ENCODE measurements at regions not wholly inside any gene's neighbourhood (a gene's known extent, or its start where the extent isn't known, plus 50 kb on each side); places are given as distances from the start of the nearest gene placed in this dataset.
"Not testable (repeated sequence)": the region's sequence is repeated elsewhere in the genome, so short reads cannot be mapped to it uniquely, and the experiment has no call there.

GRCh38 chr5:53733853-53734252, 173.4 kb downstream of the NDUFS4 start:
- DNase-seq: no peak

GRCh38 chr5:53738105-53738504, 177.7 kb downstream of the NDUFS4 start:
- no peak for DNase-seq

- DNase-seq: no peak
Observed at GRCh38 chr5:53739111-53739510, 178.7 kb downstream of the NDUFS4 start.

DNA sequence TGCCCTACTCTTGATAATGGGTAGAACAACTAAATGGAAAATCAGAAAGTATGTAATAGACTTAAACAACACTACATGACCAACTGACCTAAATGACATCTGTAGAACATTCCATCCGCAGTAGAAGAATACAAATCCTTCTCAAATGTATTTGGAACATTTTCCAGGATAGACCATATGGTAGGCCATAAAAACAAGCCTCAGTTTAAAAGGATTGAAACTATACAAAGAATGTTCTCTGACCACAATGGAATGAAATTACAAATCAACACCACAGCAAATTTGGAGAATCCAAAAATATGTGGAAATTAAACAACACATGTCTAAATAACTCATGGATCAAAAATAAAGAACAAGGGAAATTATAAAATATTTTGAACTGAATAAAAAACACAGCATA, 189.2 kb downstream of the NDUFS4 start:
- peak; percentile 72 for DNase-seq

- not testable (repeated sequence) for DNase-seq
Observed at GRCh38 chr5:53752282-53752681, 191.8 kb downstream of the NDUFS4 start.

- DNase-seq: no peak
Observed at GRCh38 chr5:53766673-53767072, 206.2 kb downstream of the NDUFS4 start.

DNA sequence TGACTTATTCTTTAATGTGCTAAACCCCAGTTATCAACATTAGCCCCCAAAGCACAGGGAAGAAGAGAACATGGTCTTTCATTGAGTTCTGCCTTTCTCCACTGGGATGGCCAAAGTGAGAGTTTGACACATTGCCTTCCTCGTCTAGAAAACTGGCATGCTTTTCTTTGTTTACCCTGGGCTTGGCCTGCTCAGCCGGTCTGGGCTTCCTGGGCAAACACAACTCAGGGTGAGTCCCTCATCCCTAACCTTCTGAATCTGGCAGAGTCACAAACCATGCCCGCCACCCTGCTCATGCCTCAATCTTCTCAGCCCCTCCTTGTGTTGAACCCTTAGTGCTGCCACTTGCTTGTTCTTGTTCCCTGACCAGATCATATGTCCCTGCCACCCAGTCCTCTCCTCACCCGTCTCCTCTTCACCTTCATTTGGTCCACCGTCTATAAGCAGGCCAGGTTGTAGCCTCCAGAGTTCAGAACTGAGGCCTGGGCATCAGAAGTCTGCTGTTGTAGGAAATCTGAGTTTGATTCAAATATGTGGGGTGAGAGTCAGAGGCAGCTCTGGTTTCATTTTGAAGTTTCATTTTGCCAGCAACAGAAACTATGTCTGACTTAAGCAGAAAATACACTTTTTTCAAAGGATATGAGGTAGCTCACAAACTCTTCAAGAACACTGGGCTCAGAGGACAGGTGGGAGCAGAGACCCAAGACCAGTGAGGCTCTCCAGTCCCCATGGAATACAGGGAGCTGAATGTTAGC, 217.6 kb downstream of the NDUFS4 start:
- DNase-seq: no peak

DNA sequence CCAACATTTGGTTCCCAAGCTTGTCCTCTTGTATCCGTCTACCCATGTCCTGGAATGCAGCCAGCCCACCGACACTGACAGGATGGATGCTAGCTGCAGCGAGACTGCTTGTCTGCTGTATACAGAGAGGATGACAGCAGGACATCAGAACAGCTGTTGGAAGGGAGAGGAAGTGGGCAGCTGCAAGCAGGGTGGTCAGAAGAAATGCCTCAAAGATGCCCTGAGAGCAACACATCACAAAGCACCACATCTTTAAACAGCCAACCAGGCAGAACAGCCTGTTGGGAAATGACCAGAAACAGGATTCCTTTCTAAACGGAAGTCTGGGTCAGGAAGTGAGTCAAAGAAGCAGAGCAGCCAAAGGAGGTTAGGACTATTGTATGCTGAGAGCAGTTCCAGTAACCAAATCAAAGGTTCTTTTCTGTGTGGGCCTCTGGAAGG, 219.1 kb downstream of the NDUFS4 start:
- peak; percentile 64 for DNase-seq

- DNase-seq: no peak
Observed at GRCh38 chr5:53782620-53783019, 222.2 kb downstream of the NDUFS4 start.

GRCh38 chr5:53783624-53784228, 223.3 kb downstream of the NDUFS4 start:
- DNase-seq: no peak

GRCh38 chr5:53784596-53784995, 224.2 kb downstream of the NDUFS4 start:
- no peak for DNase-seq

DNA sequence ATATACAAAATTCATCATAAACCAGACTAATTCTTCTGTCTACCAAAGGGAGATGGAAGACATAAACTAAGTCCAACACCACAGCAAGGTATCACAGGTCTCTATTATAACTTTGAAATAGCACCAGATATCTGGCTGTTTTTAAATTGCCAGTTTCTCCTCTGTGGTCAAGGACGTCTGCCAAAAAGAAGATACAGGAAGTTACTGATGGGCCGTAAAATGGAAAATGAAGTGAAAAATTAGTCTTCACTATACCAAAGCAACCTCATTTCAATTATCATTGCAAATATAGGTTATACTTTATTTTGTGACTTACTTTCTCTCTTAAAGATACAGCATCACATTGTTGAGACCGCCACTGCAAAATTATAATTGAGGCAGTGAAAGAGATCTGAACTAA, 225.5 kb downstream of the NDUFS4 start:
- DNase-seq: no peak

GRCh38 chr5:53790026-53790425, 229.6 kb downstream of the NDUFS4 start:
- DNase-seq: no peak

DNA sequence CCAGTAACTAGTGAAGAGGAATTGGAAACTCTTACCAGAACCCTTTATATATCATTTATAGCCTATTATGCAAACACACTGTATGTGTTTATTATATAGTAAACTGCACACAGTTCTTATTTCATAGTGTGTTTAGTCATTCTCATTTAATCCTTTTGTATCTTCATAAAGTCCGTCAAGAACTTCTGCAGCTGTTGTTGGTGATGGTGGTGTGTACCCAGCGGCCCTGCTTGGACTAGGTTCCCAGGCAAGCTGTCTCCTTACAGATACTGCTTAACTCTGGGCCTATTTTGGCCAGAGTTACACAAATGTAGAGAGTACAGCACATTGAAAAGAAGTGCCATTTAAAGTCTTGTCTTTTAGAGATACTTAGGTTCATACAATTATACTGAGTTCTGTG, 231.9 kb downstream of the NDUFS4 start:
- no peak for DNase-seq

DNA sequence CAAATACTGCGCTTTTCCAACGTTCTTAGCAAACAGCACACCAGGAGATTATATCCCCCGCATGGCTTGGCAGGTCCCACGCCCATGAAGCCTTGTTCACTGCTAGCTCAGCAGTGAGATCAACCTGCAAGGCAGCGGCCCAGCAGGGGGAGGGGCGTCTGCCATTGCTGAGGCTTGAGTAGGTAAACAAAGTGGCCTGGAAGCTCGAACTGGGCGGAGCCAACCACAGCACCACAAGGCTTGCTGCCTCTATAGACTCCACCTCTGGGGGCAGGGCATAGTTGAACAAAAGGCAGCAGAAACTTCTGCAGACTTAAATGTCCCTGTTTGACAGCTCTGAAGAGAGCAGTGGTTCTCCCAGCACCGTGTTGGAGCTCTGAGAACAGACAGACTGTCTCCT, 239.2 kb downstream of the NDUFS4 start:
- not testable (repeated sequence) for DNase-seq

DNA sequence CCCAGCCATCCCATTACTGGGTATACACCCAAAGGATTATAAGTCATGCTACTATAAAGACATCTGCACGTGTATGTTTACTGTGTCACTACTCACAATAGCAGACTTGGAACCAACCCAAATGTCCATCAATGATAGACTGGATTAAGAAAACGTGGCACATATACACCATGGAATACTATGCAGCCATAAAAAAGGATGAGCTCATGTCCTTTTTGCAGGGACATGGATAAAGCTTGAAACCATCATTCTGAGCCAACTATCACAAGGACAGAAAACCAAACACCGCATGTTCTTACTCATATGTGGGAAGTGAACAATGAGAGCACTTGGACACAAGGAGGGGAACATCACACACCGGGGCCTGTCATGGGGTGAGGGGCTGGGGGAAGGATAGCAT, 248.0 kb downstream of the NDUFS4 start:
- not testable (repeated sequence) for DNase-seq

DNA sequence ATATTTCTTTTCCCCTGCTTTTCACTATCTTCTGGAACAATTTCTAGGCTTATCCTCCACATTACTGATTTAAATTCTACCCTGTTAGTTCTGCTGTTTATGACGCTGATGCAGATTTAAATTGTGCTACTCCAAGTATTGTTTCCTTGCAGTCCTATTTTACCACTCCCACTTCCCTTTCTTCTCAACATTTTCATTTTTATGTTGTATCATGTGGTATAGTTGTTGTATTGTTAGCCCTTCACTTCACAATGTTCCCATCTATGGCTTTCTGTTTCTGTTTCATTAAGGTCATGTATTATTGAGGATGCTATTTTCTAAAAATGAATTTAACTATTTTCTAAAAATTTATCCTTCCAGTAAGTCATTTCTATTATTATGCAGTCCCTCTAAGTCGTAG, 254.4 kb downstream of the NDUFS4 start:
- DNase-seq: no peak

DNA sequence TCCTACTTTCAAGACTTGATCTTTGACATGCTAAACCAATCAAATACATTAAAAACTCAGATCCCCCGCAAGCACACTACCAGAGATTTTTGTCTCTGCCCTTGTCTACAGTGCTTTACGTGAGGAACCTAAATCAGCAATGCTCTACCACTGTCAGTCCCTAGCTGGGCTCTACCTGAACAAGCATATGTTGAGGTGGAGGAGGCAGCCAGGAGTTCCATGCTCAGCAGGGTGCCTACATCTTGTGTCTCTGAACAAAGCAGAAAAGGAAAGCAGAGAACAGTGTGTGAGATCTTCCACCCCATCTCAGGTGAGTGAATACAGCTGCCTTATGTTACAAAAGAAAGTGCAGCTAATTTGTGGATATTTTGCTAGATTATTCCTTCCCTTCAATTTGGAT, 255.0 kb downstream of the NDUFS4 start:
- DNase-seq: no peak

DNA sequence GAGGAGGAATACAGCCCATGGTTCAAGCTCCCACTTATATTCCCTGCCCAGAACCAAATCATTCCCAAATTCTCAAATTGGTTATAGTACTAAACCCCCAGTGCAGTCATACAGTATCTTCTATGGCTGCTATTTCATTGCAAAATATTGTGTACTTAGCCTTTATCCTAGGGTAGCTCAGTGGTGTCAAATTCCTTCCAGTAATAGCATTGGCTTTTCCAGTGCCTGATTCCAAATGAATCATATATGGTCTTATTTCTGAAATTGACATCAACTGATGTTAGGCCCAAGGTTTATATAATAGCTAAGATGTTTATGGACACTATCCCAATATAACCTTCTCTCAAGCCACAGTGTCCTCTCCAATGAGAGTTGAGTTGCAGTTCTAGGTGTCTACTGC, 256.7 kb downstream of the NDUFS4 start:
- DNase-seq: no peak

DNA sequence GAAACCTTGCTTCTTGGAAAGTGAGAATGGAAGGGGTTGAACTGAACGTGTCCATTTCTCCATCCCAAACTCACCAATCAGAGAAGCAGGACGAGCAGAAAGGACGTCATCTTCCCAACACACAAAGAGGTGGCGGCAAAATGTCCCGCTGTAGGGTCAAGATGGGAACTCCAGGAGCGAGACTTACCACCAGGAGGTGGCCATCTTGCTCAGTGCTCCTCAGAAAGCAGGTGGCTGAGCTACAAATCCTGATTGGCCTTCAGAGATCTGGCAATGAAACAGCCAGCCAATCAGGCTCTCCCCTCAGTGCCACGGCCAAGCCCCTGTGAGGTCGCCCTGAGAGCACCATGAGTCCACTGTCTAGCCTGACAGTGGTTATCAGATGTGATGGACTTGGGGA, 259.0 kb downstream of the NDUFS4 start:
- DNase-seq: no peak

- no peak for DNase-seq
Observed at GRCh38 chr5:53820119-53820801, 259.8 kb downstream of the NDUFS4 start.

DNA sequence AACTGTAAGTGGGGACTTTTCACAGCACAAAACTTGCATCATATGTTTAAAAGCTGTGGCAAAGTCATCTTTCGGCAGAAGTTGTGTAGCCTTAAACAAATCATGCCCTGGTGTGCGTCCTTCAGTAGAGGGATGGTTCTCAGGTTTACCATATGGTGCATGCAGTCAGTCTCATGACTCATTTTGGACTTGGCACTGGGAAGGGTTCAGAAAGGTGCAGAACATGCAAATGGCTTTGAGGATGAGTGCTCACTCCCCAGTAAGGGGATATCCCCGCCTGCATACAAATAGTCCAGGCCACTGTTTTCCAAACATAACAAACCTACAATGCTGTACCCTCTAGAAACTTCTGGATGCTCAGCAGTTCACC, 260.3 kb downstream of the NDUFS4 start:
- peak; percentile 24 for DNase-seq

DNA sequence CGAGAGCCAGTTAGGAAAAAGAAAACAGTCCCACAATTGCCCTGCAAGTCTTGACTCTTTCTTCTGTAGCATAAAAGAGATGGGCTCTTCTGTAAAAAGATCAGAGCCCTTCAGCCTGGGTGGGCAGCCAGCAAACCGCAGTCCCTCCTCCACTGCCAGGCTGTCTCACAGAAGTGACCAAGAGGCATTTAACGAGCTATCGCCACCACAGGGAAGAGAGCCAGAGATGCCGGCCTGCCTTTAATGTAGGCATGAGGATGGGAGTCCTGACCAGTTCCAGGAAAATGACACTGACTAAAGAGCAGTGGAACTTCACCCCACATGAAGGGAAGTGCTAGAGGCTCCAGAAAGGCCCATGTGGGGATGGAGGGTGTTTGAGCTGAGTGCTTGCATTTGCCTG, 264.6 kb downstream of the NDUFS4 start:
- no peak for DNase-seq

DNA sequence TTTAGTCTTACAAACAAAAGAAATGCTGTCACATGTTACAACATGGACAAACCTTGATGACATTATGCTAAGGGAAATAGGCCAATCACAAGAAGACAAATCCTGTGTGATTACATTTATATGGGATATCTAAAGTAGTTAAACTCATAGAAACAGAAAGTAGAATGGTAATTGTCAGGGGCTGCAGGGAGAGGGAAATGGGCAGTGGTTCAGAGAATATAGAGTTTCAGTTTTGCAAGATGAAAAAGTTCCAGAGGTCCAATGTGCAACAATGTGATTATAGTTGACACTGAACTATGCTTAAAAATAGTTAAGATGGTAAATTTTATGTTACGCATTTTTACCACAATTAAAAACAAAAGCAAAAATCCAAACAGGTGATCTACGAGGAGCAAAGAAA, 265.5 kb downstream of the NDUFS4 start:
- no peak for DNase-seq
